GM18519 (cell line): ENCODE measurements at regions not wholly inside any gene's neighbourhood (a gene's known extent, or its start where the extent isn't known, plus 50 kb on each side); places are given as distances from the start of the nearest gene placed in this dataset.

Experiments
- ATAC-seq: cut with Tn5 transposase; IDR thresholded peaks from one replicate; pipeline ENCODE4 v1.9.1; 2021; ENCODE audit warnings: mild to moderate bottlenecking, moderate library complexity; ENCODE audit not compliant: unreplicated experiment, low FRiP score

DNA sequence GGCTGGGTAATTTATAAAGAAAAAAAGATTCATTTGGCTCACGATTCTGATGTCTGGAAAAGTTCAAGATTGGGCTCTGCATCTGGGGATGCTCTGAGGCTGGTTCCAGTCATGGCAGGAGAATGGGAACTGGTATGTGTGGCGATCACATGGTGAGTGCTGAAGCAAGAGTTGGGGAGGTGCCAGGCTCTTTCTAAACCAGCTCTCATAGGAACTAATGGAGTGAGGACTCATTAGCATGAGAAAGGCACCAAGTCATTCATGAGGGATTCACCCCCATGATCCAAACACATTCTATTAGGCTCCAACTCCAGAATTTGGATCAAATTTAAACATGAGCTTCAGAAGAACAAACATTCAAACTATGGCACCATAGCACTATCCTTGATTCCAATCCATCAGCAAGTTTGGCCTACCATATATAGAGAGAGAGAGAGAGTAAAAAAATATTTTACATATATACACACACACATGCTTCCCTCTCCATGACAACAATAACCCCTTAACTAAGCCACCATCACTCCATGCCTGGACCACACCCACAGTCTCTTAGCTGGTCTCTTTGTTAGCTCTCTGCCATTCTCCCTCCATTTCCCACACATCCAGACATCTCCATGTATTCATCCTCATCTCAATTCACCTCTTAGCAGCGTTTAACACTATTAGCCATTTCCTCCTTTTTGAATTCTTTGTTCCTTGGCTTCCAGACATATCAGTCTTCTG is 57.9 kb downstream of the NPY start:
- ATAC-seq: no peak

DNA sequence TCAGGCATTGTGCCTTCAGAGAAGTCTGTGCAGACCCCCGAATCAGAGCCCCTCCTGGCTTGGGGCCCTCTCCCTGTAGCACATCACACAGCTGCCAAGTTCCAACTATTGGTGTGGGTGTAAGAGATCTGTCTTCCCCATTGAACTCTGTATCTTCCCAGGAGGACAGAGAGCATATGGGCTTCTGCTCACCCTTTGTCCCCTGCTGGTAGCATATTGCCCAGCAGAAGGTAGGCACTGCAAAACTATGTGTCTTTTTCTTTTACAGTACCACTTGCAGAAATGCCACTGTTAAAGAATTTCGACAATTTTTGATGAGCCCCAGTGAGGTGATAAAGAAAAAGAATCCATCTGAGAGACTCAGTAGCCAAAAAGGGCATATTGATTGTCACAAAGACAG is 59.6 kb downstream of the NPY start:
- ATAC-seq: no peak

DNA sequence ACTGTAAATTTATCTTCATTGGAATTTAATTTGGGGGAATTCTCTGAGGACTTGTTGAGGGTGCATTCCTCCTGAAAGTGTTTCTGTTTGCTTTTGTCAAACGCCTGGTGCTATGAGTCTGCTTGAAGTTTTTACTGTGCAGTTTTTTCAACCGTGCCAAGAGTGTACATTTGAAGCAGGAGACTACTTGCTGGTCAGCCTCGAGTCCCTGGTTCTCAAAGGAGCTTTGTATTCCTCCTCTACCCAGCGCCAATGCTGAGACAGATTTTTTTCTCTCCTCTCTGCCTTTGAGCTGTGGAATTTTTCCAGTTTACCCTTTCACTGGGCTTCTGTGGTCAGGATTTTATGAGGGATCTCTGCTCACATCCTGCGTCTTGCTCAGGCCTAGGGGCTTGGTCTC is 62.1 kb downstream of the NPY start:
- ATAC-seq: no peak

DNA sequence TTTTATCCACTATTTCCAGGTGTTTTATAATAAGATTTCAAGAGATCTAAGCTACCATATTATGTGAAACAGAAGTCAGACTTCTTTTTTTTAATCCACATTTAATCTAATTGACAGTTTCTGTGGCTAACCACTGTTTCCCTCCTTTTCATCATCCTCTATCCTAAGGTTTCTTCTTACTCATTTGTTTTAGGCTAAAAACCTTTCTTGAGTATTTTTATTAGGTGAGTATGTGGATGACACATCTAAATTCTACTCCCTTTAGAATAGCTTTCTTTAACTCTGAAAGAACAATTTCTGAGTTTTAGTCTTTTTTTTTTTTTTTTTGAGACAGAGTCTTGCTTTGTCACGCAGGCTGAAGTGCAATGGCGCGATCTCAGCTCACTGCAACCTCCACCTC is 62.7 kb downstream of the NPY start:
- no peak for ATAC-seq

- ATAC-seq: no peak
These were observed 65.3 kb downstream of the NPY start for GRCh38 chr7:24349339-24349738.

- ATAC-seq: no peak
These were observed 70.5 kb downstream of the NPY start for GRCh38 chr7:24354456-24354855.

DNA sequence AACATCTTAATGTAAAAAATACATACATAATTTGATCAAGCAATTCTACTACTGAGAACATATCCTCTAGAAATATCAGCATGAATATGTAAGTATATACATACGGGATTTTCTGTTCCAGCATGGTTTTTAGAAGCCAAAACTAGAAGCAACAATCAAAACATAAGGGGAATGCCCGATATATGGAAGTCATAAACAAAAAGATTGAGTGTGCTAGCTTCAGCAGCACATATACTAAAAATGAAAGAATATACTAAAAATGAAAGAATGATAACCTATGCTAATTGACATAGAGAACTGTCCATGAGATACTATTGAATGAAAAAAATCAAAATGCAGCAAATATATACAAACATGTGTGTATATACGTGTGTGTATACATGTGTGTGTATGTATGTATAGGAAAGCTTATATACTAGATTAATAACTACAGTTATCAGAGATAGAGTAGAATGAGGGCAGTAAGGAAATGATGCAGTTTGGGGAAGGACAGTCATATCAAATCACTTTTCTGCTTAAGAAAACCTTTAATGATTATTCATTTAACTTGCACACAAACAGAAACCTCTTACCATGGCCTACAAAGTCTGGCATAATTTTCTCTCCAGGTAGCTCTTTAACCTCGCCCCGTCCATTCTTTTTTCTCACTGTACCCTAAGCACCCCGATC is 72.9 kb downstream of the NPY start:
- ATAC-seq: peak; percentile 39

DNA sequence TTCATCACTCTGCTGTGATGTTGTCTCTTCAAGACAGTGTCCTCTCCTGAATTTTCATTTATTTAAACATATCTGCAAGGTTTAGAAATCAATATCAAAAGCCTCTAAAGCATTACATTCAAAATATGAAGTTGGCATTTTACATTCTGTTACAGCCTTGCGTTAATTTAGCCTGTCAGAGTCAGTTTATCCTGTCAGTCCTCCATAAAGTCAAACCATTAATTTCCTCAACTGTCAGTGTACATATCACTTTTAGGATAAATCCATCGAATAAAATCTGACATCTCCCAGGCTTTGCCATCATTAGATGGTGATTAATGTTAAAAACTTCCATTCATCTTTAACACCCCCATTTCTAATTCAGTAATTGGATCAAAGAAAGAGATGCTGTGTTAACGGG is 77.0 kb downstream of the NPY start:
- ATAC-seq: no peak

- ATAC-seq: no peak
These were observed 81.6 kb downstream of the NPY start for GRCh38 chr7:24365606-24366005.

DNA sequence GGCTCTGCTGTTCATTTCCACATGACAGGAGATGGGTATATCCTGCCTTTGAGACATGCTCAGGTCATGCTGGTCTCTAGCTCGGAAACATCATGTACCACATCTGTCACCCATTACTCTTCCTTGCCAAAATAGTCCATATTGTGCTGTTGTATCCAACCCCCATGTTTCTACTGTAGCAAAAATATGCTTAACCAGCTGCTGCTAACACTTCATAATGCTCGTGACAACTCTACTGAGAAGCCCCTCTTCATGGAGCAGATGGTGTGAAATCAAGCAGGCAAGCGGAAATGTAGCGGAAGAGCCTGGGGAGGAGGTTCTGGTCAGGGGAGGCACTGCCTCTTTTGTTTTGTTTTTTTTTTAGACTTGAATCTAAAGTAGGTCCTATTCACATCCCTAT is 82.9 kb downstream of the NPY start:
- ATAC-seq: no peak

- ATAC-seq: no peak
These were observed 84.2 kb downstream of the NPY start for GRCh38 chr7:24368161-24368560.

DNA sequence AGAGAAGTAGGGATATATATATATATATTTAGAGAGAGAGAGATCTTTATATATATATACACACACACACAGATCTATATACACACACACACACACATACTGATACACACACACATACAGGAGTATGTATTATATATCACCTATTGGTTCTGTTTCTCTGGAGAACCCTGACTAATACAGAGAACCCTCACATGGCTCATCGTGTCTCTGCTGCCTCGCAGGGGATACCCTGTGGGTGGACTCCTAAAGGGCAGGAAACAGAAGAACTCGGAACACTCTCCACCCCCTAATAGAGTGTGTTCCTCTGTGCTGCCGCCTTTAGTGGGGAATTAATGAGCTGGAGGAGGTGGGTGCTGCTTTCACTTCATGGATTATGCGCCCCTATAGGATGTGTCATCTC is 86.6 kb downstream of the NPY start:
- ATAC-seq: no peak

DNA sequence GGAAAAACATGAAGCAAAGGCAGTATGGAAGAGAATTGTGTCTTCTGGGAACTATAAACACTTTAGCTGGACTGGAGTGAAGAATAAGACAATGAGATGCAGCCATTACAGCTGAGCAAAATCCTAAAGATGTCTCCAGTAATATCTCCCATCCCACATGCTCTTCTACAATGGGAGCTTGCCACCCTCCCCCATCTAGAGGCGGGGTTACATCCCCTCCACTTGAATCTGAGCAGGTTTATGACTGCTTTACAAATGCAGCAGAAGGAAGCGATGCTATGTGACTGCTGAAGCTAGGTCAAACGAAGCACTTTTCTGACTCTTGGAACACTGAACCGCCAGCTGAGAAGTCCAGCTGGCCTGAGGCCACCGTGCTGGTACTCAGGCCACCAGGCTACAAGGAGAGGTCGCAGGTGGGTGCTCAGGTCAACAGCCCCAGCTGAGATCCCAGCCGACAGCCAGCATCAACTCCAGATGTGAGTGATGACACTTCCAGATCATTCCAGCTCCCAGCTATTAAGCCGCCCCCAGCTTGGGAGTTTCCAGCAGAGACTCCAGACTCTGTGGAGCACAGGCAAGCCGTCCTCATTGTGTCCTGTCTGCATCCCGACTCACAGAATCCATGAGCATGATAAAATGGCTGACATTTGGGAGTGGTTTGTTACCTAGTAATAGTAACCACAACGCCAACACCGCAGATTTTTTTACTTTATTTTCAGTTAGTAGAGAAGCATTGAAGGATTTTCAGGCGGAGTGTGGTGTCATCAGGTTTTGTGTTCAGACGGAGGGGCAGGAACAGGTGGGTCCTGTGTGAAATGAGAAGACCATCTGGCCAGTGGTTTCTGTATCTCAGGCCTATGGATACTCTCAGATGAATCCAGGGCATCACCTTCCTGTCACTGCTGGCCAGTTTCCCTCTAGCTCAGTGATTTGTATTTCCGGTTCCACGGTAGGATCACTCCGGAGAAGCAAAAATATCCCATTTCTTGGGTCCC is 89.3 kb downstream of the NPY start:
- ATAC-seq: no peak

DNA sequence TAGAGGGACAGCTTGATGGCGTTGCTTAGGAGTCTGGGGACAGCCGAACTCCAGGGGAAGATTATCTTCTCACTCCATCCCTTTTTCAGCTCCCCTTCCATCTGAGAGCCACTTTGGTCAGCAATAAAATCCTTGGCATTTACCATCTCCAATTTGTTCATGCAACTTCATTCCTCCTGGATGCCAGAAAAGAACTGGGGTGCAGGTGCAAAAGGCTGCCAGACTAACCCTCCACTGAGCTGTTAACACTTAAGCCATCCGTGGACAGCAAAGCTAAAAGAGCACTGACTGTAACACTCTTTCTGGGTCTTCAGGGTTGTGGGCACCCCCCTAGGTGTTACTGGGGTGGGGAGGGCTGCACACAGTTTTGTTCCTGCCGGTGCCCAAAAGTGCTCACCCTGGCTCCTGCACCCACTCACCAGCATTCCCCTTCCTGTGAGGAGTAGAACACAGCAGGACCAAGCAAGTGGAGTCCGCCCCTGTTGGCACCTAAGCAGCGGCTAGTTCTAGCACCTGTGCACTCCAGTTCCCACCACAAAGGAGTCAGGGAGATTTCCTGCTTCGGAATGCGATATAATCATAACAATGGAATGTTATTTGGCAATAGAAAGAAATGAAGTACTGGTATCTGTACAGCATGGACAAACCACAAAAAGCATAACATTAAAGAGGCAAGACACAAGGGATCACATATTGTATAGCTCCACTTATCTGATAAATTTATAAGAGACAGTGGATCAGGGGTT is 95.1 kb downstream of the NPY start:
- no peak for ATAC-seq

DNA sequence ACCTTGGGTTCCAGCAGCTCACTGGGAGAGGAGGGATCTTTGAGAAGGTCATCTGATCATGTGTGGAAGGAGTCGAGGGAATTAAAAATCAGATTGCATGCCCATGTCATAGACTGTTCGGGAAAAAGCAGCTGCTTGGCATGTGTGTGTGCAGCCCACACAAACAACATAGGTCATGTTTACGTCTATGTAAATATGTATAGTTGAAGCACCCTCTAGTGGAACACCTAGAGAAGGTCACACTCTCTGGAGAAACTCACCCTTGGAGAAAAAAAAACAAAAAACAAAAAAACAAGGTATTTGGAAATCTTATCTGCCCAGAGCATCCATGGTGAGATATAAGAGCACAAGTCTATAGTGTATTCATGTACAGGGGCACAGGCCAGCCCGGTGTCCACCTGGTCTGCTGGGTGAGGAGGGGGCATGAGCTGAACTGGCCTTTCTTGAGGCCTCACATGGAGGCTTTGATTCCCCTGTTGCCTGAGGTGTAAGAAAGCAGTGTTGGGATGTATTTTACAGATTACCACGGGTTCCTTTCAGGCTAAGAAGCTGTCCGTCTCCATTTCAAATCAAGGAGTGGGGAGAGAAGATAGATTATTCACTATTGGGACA is 98.0 kb downstream of the NPY start:
- ATAC-seq: peak; percentile 69

GRCh38 chr7:24383055-24383454 is 99.1 kb downstream of the NPY start:
- no peak for ATAC-seq

GRCh38 chr7:24384362-24385030 is 100.5 kb downstream of the NPY start:
- ATAC-seq: peak; percentile 39

- ATAC-seq: no peak
These were observed 104.2 kb downstream of the NPY start for GRCh38 chr7:24388212-24388611.

DNA sequence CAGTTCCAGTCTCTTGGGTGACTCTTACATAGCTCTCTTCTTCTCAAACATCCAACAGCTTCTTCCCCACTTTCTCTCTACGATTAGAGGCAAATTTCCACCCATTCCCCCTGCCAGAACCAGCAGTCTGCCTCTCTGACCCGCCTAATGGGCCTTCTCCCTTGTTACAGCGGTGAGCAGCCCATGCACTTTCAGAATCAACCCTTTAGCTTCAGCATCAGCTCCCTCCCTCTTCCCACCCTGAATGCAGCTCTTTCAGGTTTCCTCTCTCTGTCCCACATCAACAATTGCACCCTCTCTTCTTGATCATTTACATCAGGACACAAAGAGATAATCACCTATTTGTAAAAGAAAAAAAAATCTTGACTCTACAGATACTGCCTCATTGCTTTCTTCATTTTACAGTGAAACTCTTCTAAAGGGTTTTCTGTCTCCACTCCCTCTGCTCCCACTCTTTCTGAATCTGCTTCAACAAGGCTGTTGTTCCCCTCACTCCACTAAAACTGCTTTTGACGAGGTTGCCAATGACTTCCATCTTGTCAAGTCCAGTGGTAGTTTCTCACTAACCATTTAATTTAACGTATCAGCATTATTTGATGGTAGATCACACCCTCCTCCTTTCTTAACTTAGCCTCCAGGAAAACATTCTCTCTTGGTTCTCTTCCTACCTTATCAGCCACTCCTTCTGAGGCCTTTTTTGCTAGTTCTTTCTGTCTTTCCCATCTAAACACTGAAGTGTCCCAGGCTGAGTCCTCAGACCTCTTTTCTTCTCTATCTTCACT is 106.6 kb downstream of the NPY start:
- no peak for ATAC-seq
